Peyer's patch (tissue), 4 donors: ENCODE measurements at regions not wholly inside any gene's neighbourhood (a gene's known extent, or its start where the extent isn't known, plus 50 kb on each side); places are given as distances from the start of the nearest gene placed in this dataset.

Source experiments
- CTCF ChIP-seq, 6 experiments: fragments of 450-650 bp in 4 of 6; fragments of 200-600 bp in 2 of 6; sonication (generic) in 1 of 6; IDR thresholded peaks; one replicate each; pipeline ENCODE4 v1.5.1; 2017 to 2019; ENCODE audit warnings: antibody characterized with exemption in 6 of 6, mild to moderate bottlenecking in 3 of 6, moderate library complexity in 1 of 6
- POLR2A ChIP-seq, 2 donors: fragments of 450-650 bp; IDR thresholded peaks; one replicate each; pipeline ENCODE4 v1.5.1; 2017; ENCODE audit warnings: antibody characterized with exemption in 2 of 2, mild to moderate bottlenecking in 2 of 2, moderate library complexity in 2 of 2

DNA sequence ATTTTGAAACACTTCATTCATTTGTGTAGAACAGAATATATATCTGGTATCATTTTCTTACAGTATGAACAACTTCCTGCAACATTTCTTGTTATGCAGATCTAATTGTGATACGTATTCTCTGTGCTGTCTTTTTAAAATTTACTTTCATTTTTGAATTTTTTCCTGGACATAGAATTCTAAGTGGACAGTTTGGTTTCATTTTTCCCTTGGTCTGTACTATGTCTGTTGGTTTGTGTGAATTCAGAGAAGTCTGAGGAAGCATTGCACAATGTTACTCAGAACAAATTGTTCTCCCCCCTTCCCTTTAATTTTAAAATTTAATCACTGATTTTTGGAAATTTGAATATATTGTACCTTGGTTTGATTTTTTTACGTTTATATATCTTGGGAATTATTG is 352.5 kb upstream of the PCDH20 start:
- TF ChIP-seq CTCF (IDR thresholded peaks at IDR 0.05) (no peak), POLR2A (IDR thresholded peaks at IDR 0.05) (no peak)
